ENCODE measurements at regions not wholly inside any gene's neighbourhood (a gene's known extent, or its start where the extent isn't known, plus 50 kb on each side); places are given as distances from the start of the nearest gene placed in this dataset.
A peak's percentile ranks its signal among the peaks of the same experiment; 100 is the strongest.

DNA sequence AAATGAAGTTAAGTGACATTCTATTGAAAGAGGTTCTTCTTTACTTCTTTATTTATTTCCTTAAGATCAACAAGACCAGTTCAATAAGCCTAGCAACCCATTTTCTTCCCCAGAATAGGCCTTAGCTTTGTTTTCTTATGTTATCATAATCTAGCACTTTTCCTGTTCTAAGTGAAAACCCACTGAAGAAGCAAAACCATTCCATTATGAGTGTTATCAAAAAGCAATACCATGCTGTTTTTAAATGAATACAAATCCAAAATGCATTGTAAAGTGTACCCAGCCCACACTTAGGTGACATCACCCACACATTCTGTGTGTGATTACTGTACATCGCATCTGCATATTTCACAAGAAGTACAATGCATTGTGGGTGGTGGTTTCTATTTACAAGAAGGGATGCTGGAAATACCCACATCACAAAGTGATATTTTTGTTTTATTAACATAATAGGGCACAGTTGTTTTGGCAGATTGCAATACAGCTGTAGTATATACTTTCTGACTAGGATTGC, 679.5 kb downstream of the KCNJ3 start:
- no peak for DNase-seq

DNA sequence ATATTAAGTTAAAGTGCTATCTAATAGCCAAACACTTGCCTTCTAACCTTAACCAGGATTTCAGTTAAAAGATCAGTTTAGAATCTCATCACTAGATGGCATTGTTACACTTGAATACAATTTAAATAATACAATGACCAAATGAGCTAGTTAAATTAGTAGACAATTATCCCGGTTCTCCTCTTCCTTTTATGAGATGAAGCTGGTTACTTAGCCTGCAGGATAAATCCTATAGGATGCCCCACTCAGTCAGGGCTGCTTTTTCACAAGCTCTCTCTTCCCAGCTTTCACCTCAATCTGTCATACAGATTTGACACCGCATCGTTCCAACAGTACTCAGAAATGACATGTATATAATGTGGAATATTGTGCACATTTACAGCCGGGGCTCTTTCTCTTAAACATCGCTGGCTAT, 678.8 kb downstream of the KCNJ3 start:
- peak; percentile 28 to 54 for DNase-seq

GRCh38 chr2:155372969-155373368, 674.5 kb downstream of the KCNJ3 start:
- DNase-seq = peak in 1 of 2 experiments; percentile 33

DNA sequence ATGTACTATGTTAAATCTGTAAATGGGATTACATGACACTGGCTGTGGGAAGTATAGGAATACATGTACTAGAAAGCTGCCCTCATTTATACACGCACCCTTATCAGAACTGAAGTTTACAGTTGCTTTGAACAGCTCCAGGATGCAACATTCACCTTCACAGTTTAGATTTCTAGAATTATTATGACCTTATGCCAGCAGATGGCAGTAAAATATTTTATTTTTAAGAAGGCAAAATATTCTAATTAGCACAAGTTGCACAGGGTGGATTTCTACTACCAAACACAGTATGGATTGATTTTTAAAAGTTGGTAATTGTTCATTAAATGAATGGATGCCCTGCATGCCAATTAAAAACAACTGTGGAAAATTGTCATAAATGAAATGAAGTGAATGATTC, 670.4 kb downstream of the KCNJ3 start:
- DNase-seq = peak; percentile 13 to 28

GRCh38 chr2:155364766-155365165, 666.3 kb downstream of the KCNJ3 start:
- DNase-seq = no peak

GRCh38 chr2:155363349-155363888, 664.9 kb downstream of the KCNJ3 start:
- no peak for DNase-seq

DNA sequence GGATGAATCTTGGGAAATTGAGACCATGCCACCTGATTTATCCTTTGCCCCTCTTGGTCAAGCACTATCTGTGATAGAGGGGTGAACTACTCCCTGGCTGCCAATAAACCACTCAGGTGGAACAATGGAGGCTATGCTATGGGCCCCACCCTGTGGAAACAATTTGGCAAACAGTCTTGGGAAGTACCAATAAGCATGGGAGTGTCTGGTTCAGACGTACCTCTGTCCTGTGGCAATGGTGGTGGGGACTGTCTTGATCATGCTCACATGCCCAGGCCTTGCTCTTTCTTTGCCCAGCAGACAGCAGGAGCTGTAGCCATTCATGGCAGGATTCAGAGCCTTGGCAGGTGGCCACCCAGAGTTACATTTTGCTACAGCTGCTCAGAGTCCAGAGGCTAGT, 658.7 kb downstream of the KCNJ3 start:
- DNase-seq = no peak

DNA sequence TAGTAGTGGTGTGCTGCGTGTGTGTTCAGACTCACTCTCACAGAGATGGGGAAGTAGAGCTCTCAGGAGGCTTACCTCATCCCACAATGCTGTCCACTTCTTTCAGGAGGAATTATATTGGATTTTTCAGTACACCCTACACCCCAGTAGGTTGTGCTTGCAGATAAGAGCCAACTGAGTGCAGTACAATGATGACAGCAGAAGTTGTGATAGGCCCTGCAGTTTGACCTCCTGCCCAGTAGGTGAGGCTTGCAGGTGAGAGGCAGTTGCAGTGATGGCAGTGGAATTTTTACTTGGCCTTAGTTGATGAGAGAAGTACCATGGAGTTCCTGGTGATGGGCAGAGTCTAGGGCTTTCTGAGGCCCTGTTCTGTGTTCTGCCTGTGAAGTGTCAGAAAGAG, 657.8 kb downstream of the KCNJ3 start:
- DNase-seq = no peak

GRCh38 chr2:155350783-155351580, 652.5 kb downstream of the KCNJ3 start:
- DNase-seq = no peak

- DNase-seq = no peak
Observed at GRCh38 chr2:155332016-155332415, 633.5 kb downstream of the KCNJ3 start.

DNA sequence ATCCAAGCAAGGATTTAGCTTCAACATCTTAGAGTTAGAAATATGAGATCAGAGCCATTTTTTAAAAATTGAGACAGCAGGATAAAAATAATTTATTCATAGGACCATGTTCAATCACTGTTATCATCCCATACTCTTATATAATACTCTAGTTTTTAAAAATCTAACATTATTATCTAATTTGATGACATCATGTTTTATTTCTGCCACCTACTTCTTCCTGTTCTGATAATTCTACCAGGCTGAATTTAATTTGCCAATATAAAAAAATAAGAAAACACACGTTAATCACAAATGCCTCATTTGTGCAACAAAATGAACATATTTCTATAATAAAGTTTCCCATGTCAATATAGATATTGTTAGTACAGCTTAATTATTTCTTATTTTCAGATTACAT, 621.7 kb downstream of the KCNJ3 start:
- no peak for DNase-seq

DNA sequence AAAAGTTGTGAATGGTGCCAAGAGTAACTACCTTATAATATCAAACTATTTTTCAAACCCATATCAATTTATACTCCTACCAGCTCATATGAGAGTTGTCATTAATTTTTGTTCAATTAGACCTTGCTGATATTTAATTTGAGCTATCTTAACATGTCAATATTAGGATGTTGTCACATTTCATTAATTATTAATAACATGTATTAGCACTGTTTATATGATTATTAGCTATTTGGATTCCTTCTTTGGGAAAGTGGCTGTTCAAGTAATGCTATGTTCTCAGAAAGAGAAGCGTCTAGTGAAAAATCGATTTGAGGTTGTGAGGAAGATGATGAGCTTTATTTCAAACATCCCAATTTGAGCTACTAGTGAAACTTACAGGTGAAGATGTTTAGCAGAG, 620.2 kb downstream of the KCNJ3 start:
- no peak for DNase-seq

DNA sequence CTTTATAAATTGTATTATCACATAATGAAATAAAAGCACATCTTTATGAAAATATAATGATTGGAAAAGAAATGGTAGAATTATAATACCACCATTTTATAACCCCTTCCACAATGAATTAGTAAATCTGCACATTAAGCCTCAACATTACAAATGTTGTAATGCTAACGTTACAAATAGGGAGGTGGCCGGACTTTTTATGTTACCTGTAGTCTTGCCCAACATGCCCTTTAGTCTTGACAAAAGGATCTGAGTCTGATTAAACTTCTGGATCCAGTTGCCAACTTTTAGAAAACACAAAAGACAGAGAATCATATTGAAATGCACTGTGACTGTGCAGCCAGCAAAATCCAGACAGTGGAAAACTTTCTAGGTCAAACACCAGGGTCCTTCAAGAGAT, 617.3 kb downstream of the KCNJ3 start:
- DNase-seq = no peak

DNA sequence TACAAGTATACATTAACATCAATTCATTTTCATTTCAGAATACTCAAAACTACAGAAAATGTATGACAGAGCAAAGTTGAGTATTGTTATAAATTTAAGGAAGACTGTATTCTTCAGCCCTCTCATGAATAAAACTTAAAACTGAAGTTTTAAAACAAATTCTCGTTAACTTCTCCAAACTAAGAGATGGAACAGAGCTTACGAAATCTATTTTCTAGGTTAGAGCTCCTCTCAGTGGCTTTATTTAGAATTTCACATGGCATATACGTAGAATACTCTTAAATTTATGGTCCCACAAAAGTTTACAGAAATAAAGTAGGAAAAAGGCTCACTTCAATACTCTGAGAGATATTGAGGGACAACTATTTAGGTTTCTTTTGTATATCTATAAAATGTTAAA, 612.1 kb downstream of the KCNJ3 start:
- DNase-seq = peak; percentile 27 to 34

- no peak for DNase-seq
Observed at GRCh38 chr2:155309483-155309882, 611.0 kb downstream of the KCNJ3 start.

- no peak for DNase-seq
Observed at GRCh38 chr2:155308367-155309009, 610.0 kb downstream of the KCNJ3 start.

DNA sequence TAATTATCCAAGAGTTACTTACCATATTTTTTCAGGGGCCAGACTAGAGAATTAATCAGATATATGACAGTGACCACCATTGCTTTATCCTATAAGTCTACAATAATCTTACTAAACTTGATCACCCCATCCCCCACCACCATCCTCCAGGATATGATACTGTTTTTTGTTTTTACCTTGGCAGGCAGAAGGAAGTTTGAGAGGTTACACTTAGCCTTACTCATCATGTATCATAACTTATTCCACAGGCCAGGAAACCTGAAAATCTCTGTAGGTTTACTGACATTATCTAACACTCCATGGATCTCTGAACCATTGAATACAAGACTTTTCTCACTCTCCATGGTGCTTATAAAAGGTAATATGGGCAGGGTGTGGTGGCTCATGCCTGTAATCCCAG, 602.7 kb downstream of the KCNJ3 start:
- no peak for DNase-seq

DNA sequence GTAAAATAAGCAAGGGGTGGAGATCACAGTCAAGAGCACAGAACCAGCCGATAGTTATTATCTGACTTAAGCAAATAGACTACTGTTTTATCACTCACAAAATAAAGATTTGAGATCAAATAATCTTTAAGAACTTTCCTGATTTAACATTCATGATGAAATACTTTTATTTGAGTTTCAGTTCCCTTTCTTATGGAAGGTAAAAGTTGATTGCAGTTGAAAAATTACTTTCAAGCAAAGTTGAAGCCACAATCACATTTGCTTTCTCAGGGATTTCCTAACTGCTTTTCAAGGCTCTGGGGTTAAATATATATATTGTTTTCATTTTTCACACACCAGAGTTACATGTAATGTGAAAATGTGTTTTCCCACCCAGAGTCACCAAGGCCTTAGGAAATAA, 599.5 kb downstream of the KCNJ3 start:
- no peak for DNase-seq

- DNase-seq = no peak
Observed at GRCh38 chr2:155294358-155294757, 595.9 kb downstream of the KCNJ3 start.

DNA sequence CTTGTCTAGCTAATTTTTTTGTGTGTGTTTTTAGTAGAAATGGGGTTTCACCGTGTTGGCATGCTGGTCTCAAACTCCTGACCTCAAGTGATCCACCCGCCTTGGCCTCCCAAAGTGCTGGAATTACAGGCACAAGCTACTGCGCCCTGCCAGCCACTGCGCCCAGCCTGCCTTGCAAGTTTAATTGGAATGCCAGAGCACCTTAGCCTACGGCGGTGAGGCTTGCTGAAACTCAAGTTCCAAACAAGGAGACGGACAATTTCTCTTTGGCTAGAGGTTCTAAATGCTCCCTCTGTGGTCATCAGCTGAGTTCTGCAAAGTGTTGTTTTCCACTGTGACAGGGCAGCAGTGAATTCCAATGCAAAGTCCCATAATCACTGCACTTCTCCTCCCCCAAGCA, 583.4 kb downstream of the KCNJ3 start:
- no peak for DNase-seq

DNA sequence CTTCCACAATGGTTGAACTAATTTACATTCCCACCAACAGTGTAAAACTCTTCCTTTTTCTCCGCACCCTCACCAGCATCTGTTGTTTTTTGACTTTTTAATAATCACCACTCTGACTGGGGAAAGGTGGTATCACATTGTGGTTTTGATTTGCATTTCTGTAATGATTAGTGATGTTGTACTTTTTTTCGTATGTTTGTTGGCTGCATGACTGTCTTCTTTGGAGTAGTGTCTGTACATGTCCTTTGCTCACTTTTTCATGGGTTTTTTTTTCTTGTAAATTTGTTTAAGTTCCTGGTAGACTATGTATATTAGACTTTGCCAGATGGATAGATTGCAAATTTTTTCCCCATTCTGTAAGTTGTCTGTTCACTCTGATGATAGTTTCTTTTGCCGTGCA, 574.8 kb downstream of the KCNJ3 start:
- no peak for DNase-seq

- peak; percentile 1 to 7 for DNase-seq
Observed at GRCh38 chr2:155266583-155266982, 568.1 kb downstream of the KCNJ3 start.

- DNase-seq = no peak
Observed at GRCh38 chr2:155266109-155266508, 567.6 kb downstream of the KCNJ3 start.

- DNase-seq = no peak
Observed at GRCh38 chr2:155256803-155257202, 558.3 kb downstream of the KCNJ3 start.
